SH-SY5Y (cell line): ENCODE measurements at regions not wholly inside any gene's neighbourhood (a gene's known extent, or its start where the extent isn't known, plus 50 kb on each side); places are given as distances from the start of the nearest gene placed in this dataset.

Experiments
- GATA2 ChIP-seq: IDR thresholded peaks from 2 replicates; pipeline ENCODE4 v1.6.1; 2011; ENCODE audit warnings: mild to moderate bottlenecking, low read depth, low read length
- GATA3 ChIP-seq: IDR thresholded peaks from 2 replicates; pipeline ENCODE4 v1.6.1; 2011; ENCODE audit warnings: low read depth, mild to moderate bottlenecking, low read length, moderate library complexity

GRCh38 chr2:77831471-77831870 lies 309.3 kb upstream of the LRRTM4 start:
- TF ChIP-seq GATA3 (no peak), GATA2 (no peak)
